ENCODE measurements at regions not wholly inside any gene's neighbourhood (a gene's known extent, or its start where the extent isn't known, plus 50 kb on each side); places are given as distances from the start of the nearest gene placed in this dataset.

DNA sequence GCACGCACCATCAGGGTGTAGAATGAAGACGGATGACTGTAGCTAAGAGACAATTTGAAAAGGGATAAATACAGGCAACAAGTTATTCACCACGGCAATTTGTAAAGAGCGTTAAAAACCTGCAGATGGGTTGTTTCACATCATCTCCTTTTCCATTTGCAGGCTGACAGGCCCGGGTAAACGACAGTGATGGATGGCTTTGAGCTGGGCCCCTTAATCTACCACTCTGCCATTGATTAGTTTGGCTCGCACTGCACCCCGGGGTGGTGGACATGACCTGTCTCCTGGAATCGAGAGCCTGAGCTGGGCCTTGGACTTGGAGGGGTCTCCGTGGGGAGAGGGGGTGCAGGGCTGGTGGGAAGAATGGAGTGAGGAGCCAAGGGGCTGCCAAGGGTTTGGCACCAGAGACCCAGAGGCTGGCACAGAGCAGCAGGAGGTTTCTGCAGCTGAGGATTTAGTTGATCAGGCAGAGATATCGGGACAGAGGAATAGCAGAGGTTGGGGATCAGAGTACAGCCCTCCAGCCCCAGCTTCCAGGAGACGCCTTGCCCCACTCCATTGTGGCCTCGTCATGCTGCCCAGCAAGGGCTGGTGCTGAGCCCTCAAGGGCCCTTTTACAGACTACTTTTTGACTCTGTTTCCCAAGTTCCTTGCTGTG lies 110.6 kb upstream of the NECTIN1 start:
- WGBS, 2 donors: 36 to 41% methylated on average over 12 to 13 of the region's 13 CpGs
- H3K27me3 ChIP-seq: no peaks in the 10 kb centered on the region
- H3K27ac ChIP-seq: no peak overlapping the region
- H3K9me3 ChIP-seq: no peaks in the 10 kb centered on the region
- DNase-seq: no peak
- no peak for TF ChIP-seq CTCF (IDR thresholded peaks at IDR 0.05)
- TF ChIP-seq POLR2A (IDR thresholded peaks at IDR 0.05): no peak
- no peaks in the 10 kb centered on the region for H3K4me1 ChIP-seq
- intact Hi-C loops (cut with DNase I): no loop called here
- H3K4me3 ChIP-seq (replicated peaks in 1 of 3): no peak overlapping the region
- no peaks in the 10 kb centered on the region for H3K36me3 ChIP-seq

- no peak for DNase-seq
- Histone ChIP-seq H3K27ac (no peak overlapping the region), H3K27me3 (no peaks in the 10 kb centered on the region), H3K9me3 (no peaks in the 10 kb centered on the region), H3K4me1 (no peaks in the 10 kb centered on the region), H3K36me3 (no peaks in the 10 kb centered on the region), H3K4me3 (replicated peaks in 1 of 3) (no peak overlapping the region)
- TF ChIP-seq POLR2A (IDR thresholded peaks at IDR 0.05): no peak
- no peak for TF ChIP-seq CTCF (IDR thresholded peaks at IDR 0.05)
- intact Hi-C loops (cut with DNase I): no loop called here
- WGBS, 2 donors: 62 to 67% methylated on average over 8 of the region's 8 CpGs
Observed at GRCh38 chr11:119835753-119836152, 106.8 kb upstream of the NECTIN1 start.

GRCh38 chr11:119832202-119832935 lies 103.4 kb upstream of the NECTIN1 start:
- Histone ChIP-seq H3K27ac (no peak overlapping the region), H3K27me3 (no peaks in the 10 kb centered on the region), H3K9me3 (no peaks in the 10 kb centered on the region), H3K4me1 (no peaks in the 10 kb centered on the region), H3K4me3 (replicated peaks in 1 of 3) (no peak overlapping the region), H3K36me3 (no peaks in the 10 kb centered on the region)
- TF ChIP-seq CTCF (IDR thresholded peaks at IDR 0.05) (no peak), POLR2A (IDR thresholded peaks at IDR 0.05) (no peak)
- DNase-seq: peak in 1 of 2 donors; percentile 5
- intact Hi-C loops (cut with DNase I): no loop called here
- WGBS, 2 donors: 50 to 56% methylated on average over 11 of the region's 11 CpGs

DNA sequence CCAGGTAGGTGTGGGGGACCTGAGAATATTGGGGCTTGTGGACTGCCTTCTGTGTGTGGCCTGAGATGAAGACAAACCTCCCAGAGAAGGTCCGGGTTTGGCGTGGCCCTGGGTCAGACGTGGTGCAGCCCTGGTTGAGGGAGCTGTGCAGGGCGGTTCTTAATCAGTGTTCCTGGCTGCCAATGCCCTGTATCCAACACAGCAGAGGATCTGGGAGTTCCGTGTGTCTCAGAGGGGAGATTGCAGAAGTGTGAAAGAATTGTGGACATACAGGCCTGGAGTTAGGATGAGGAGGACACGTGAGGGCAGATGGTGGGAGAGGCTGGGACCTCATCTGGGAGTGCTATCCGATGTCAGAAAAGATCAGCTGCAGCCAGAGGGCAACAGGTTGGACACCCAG lies 102.0 kb upstream of the NECTIN1 start:
- no peaks in the 10 kb centered on the region for H3K9me3 ChIP-seq
- H3K4me3 ChIP-seq (replicated peaks in 1 of 3): no peak overlapping the region
- no peaks in the 10 kb centered on the region for H3K4me1 ChIP-seq
- H3K36me3 ChIP-seq: no peaks in the 10 kb centered on the region
- 80 to 82% methylated on average over 7 of the region's 7 CpGs for WGBS, 2 donors
- TF ChIP-seq POLR2A (IDR thresholded peaks at IDR 0.05) (no peak), CTCF (IDR thresholded peaks at IDR 0.05) (no peak)
- DNase-seq: no peak
- intact Hi-C loops (cut with DNase I): no loop called here
- H3K27me3 ChIP-seq: no peaks in the 10 kb centered on the region
- no peak overlapping the region for H3K27ac ChIP-seq

GRCh38 chr11:119830400-119830799 lies 101.4 kb upstream of the NECTIN1 start:
- WGBS, 2 donors: 91 to 92% methylated on average over 6 of the region's 6 CpGs
- no peaks in the 10 kb centered on the region for H3K27me3 ChIP-seq
- H3K27ac ChIP-seq: no peak overlapping the region
- intact Hi-C loops (cut with DNase I): no loop called here
- no peaks in the 10 kb centered on the region for H3K36me3 ChIP-seq
- no peak overlapping the region for H3K4me3 ChIP-seq (replicated peaks in 1 of 3)
- TF ChIP-seq POLR2A (IDR thresholded peaks at IDR 0.05) (no peak), CTCF (IDR thresholded peaks at IDR 0.05) (no peak)
- DNase-seq: no peak
- H3K4me1 ChIP-seq: no peaks in the 10 kb centered on the region
- no peaks in the 10 kb centered on the region for H3K9me3 ChIP-seq
